ENCODE measurements at regions not wholly inside any gene's neighbourhood (a gene's known extent, or its start where the extent isn't known, plus 50 kb on each side); places are given as distances from the start of the nearest gene placed in this dataset.

GRCh38 chr2:133988316-133988891 lies 265.5 kb upstream of the MGAT5 start (continued):
- no peak for TF ChIP-seq ZSCAN29 (IDR thresholded peaks at IDR 0.05)
- TF ChIP-seq ESRRA (IDR thresholded peaks at IDR 0.05; ENCODE audit: low read length), result no peak
- TF ChIP-seq EGR1 (IDR thresholded peaks at IDR 0.05; ENCODE audit: borderline replicate concordance in 1 of 2, low read depth in 2 of 2, low read length in 2 of 2), result no peak
- TF ChIP-seq POLR2AphosphoS2 (IDR thresholded peaks at IDR 0.05; ENCODE audit: low read depth, low read length), result no peak
- TF ChIP-seq ATF7 (IDR thresholded peaks at IDR 0.05; ENCODE audit: low read depth), result no peak
- no peak for TF ChIP-seq SP1 (IDR thresholded peaks at IDR 0.05; ENCODE audit: low read depth, low read length)
- no peak for TF ChIP-seq FOS (IDR thresholded peaks at IDR 0.05; ENCODE audit: borderline replicate concordance, extremely low read depth, insufficient read length)
- no peak for TF ChIP-seq HDAC6 (IDR thresholded peaks at IDR 0.05; ENCODE audit: unreplicated experiment)
- no peak for TF ChIP-seq BHLHE40 (IDR thresholded peaks at IDR 0.05; ENCODE audit: borderline replicate concordance in 1 of 2, low read depth in 2 of 2, low read length in 1 of 2)
- TF ChIP-seq IRF4 (IDR thresholded peaks at IDR 0.05; ENCODE audit: low read depth, low read length), result no peak
- TF ChIP-seq LARP7 (IDR thresholded peaks at IDR 0.05), result no peak
- TF ChIP-seq YY1 (IDR thresholded peaks at IDR 0.05; ENCODE audit: low read depth, low read length), result no peak
- TF ChIP-seq CEBPB (IDR thresholded peaks at IDR 0.05; ENCODE audit: borderline replicate concordance in 1 of 2, low read depth in 2 of 2, low read length in 2 of 2), result no peak
- no peak for TF ChIP-seq RBBP5 (conservative IDR thresholded peaks at IDR 0.05)
- no peak for TF ChIP-seq CHD4 (IDR thresholded peaks at IDR 0.05)
- TF ChIP-seq, protein P1, sequence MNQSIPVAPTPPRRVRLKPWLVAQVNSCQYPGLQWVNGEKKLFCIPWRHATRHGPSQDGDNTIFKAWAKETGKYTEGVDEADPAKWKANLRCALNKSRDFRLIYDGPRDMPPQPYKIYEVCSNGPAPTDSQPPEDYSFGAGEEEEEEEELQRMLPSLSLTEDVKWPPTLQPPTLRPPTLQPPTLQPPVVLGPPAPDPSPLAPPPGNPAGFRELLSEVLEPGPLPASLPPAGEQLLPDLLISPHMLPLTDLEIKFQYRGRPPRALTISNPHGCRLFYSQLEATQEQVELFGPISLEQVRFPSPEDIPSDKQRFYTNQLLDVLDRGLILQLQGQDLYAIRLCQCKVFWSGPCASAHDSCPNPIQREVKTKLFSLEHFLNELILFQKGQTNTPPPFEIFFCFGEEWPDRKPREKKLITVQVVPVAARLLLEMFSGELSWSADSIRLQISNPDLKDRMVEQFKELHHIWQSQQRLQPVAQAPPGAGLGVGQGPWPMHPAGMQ (IDR thresholded peaks at IDR 0.05; ENCODE audit: borderline replicate concordance), result no peak

Measured in GM12878 (cell line).